HFFc6 (cell line): ENCODE measurements at regions not wholly inside any gene's neighbourhood (a gene's known extent, or its start where the extent isn't known, plus 50 kb on each side); places are given as distances from the start of the nearest gene placed in this dataset.

Source experiments
- DNase-seq: peaks from one replicate; pipeline ENCODE4 v3.0.0-alpha.2; 2018
- H3K27ac Mint-ChIP-seq: 2 replicates; pipeline ENCODE4 v1.8.0; 2020; ENCODE audit warnings: mild to moderate bottlenecking, mixed read lengths
- H3K27me3 Mint-ChIP-seq: 2 replicates; pipeline ENCODE4 v1.8.0; 2021; ENCODE audit warnings: mild to moderate bottlenecking, moderate library complexity, mixed read lengths; ENCODE audit not compliant: insufficient read depth
- H3K36me3 Mint-ChIP-seq: 2 replicates; pipeline ENCODE4 v1.8.0; 2021; ENCODE audit warnings: low read depth, mixed read lengths
- H3K4me1 Mint-ChIP-seq: 2 replicates; pipeline ENCODE4 v1.8.0; 2020; ENCODE audit warnings: low read depth, mixed read lengths
- H3K4me3 Mint-ChIP-seq: 2 replicates; pipeline ENCODE4 v1.8.0; 2020; ENCODE audit warnings: mild to moderate bottlenecking, moderate library complexity, mixed read lengths
- H3K9me3 Mint-ChIP-seq: 2 replicates; pipeline ENCODE4 v1.8.0; 2020; ENCODE audit warnings: mild to moderate bottlenecking, mixed read lengths
- TF ChIP-seq, protein P1 (sequence below): fragments of 200-600 bp; sonication (generic); IDR thresholded peaks from 2 replicates; pipeline ENCODE4 v1.5.0; 2021; ENCODE audit warnings: antibody characterized with exemption, mild to moderate bottlenecking

DNA sequence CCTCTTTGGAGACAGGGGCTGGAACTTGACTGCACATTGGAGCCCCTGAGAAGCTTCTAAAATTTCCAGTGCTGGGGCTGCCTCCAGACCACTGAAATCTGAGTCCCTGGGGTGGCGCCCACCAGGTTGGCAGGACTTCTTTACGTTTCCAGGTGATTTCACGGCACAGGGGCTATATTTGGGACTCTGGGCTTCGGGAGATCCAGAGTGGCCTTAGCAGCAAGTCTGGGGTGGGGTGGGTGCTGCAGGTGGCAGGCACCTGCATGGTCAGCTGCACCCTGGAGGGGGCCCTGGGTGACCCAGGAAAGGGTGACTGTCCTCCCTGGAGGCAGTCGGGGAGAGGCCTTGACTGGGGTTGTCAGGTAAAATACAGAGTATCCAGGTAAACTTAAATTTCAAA is 135.5 kb upstream of the PHACTR3 start:
- Mint-ChIP-seq H3K27ac (no peak overlapping the region), H3K27me3 (peaks cover 3% of the 10 kb centered on the region), H3K9me3 (peaks cover 64% of the 10 kb centered on the region; the same call in 1 of the 2 replicates), H3K36me3 (0 out of 2 replicates have a peak, but pooled peaks cover 3% of the 10 kb centered on the region), H3K4me1 (no peaks in the 10 kb centered on the region), H3K4me3 (no peak overlapping the region)
- DNase-seq: no peak
- TF ChIP-seq, protein P1, sequence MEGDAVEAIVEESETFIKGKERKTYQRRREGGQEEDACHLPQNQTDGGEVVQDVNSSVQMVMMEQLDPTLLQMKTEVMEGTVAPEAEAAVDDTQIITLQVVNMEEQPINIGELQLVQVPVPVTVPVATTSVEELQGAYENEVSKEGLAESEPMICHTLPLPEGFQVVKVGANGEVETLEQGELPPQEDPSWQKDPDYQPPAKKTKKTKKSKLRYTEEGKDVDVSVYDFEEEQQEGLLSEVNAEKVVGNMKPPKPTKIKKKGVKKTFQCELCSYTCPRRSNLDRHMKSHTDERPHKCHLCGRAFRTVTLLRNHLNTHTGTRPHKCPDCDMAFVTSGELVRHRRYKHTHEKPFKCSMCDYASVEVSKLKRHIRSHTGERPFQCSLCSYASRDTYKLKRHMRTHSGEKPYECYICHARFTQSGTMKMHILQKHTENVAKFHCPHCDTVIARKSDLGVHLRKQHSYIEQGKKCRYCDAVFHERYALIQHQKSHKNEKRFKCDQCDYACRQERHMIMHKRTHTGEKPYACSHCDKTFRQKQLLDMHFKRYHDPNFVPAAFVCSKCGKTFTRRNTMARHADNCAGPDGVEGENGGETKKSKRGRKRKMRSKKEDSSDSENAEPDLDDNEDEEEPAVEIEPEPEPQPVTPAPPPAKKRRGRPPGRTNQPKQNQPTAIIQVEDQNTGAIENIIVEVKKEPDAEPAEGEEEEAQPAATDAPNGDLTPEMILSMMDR: no peak

GRCh38 chr20:59469267-59470252 is 134.8 kb upstream of the PHACTR3 start:
- H3K36me3 Mint-ChIP-seq: 0 out of 2 replicates have a peak, but pooled peaks cover 3% of the 10 kb centered on the region
- DNase-seq: no peak
- TF ChIP-seq, protein P1: no peak
- peaks cover 3% of the 10 kb centered on the region for H3K27me3 Mint-ChIP-seq
- H3K9me3 Mint-ChIP-seq: peaks cover 58% of the 10 kb centered on the region; the same call in 1 of the 2 replicates
- no peaks in the 10 kb centered on the region for H3K4me1 Mint-ChIP-seq
- H3K4me3 Mint-ChIP-seq: no peak overlapping the region
- H3K27ac Mint-ChIP-seq: no peak overlapping the region

DNA sequence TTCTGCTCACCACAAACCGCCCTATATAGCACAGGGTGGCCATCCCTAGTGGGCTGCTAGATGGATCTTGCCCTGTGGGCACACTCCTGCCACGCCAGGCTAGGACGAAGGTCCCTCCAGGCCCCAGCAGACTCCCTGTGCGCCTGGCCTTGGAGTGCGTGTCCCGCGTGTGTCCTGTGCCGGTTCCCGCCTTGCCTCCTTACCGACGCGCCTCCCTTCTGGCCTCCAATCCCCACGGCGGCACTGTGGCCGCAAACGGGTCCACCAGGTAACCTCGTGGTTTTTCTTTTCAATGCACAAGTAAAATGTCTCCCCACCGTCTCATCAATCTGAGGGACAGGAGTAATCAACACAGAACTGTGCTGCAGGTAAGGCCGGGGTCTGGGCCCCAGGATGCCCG is 133.8 kb upstream of the PHACTR3 start:
- no peak overlapping the region for H3K27ac Mint-ChIP-seq
- H3K27me3 Mint-ChIP-seq: peaks cover 3% of the 10 kb centered on the region
- no peaks in the 10 kb centered on the region for H3K4me1 Mint-ChIP-seq
- no peak overlapping the region for H3K4me3 Mint-ChIP-seq
- DNase-seq: no peak
- 0 out of 2 replicates have a peak, but pooled peaks cover 3% of the 10 kb centered on the region for H3K36me3 Mint-ChIP-seq
- peaks cover 55% of the 10 kb centered on the region; the same call in 1 of the 2 replicates for H3K9me3 Mint-ChIP-seq
- TF ChIP-seq, protein P1: no peak

DNA sequence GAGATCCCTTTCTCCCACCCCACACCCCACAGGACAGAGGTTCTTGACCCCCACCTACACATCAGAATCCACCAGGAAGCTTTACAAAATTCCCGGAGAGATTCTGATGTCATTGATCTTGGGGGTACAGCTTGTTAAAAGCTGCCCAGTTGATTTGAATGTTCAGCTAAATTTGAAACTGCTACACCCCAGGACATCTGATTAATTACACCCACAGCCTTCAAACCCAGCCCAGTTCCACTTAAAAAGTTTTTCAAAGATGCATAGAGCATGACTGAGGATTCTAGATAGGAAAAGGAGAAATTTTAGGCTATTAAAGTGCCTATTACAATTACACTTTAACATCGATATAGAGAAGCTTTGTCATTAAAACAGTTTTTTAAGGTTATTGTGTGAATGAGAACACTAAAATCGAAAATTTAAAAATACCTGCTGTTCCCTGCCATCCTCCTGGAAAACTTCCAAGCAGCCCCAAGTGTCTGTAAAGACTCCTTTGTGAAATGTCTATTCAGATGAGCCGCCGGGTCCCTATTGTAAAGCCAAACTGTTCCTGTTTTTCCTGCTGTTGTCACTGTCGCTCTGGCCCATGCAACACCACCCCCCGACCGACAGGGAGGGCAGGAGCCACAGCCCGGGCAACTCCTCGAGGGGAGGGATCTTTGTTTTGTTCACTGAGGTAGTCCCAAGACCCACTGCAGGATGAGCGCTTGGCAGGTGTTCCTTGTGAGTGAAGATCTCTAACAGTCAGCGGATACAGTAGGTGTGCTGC is 132.5 kb upstream of the PHACTR3 start:
- H3K36me3 Mint-ChIP-seq: 0 out of 2 replicates have a peak, but pooled peaks cover 3% of the 10 kb centered on the region
- no peak overlapping the region for H3K4me3 Mint-ChIP-seq
- H3K27ac Mint-ChIP-seq: no peak overlapping the region
- DNase-seq: no peak
- peaks cover 1% of the 10 kb centered on the region; the same call in 1 of the 2 replicates for H3K27me3 Mint-ChIP-seq
- H3K4me1 Mint-ChIP-seq: no peaks in the 10 kb centered on the region
- TF ChIP-seq, protein P1: no peak
- H3K9me3 Mint-ChIP-seq: peaks cover 42% of the 10 kb centered on the region; the same call in 1 of the 2 replicates

GRCh38 chr20:59473742-59474141 is 130.6 kb upstream of the PHACTR3 start:
- Mint-ChIP-seq H3K27ac (no peak overlapping the region), H3K4me1 (no peaks in the 10 kb centered on the region), H3K4me3 (no peak overlapping the region), H3K9me3 (peaks cover 24% of the 10 kb centered on the region; the same call in 1 of the 2 replicates), H3K27me3 (peaks cover 1% of the 10 kb centered on the region; the same call in 1 of the 2 replicates), H3K36me3 (0 out of 2 replicates have a peak, but pooled peaks cover 3% of the 10 kb centered on the region)
- TF ChIP-seq, protein P1: no peak
- no peak for DNase-seq
